GM19043 (cell line): ENCODE measurements at regions not wholly inside any gene's neighbourhood (a gene's known extent, or its start where the extent isn't known, plus 50 kb on each side); places are given as distances from the start of the nearest gene placed in this dataset.

Experiments used
- ATAC-seq: cut with Tn5 transposase; IDR thresholded peaks from one replicate; pipeline ENCODE4 v1.9.1; 2021; ENCODE audit warnings: low read depth; ENCODE audit not compliant: unreplicated experiment

DNA sequence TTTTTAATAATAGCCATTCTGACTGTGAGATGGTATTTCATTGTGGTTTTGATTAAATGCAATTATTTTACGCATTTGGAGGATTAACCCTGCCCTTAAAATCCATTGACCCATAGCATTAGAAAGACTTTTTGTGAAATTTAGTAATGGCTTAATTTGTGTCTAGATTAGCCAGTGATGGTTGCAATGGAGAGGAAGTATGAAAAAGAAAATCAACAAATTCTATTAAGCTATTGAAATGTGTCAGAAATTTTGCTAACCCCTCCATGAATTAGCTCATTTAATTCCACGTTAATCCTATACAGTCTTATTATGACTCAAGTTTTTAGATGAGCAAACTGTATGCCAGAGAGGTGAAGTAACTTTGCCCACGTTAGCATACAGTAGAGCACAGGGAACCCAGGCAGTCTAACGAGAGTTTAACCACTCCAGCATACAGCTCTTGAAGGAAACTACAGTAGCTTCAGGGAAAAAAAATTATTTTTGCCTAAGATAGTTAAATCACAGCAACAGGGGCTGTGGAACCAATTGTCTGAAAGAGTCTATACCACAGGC, 158.2 kb upstream of the PPP2R2B start:
- ATAC-seq, result no peak

DNA sequence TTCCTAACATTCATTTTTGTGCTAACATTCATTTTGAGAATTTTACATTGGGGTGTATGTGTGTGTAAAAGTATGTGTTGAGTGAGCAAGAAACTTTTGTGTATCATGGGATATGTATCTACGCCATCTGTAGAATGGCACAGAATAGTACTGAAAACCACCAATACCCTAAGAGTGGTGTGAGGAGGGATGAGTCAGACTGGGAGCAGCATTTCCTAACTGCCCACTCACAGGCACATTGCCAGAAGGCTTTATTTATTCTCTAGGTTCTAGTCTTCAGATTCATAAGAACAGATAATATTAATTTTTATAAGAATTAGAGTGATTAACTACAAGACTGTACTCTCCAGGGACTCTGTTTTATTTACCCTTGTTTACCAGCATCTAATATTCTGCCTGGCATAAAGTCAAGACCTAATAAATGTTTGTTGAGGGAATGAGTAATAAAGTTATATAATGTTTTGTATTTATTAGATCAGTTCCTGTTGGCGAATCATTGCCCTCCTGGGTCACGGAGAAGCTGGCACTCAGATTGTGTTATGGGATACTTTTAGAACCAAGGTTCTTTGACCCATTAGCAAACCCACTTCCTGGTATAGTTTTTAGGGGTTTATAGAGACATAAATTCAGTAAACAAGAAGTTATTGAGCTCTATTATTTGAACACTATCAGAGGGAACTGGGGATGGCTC, 159.1 kb upstream of the PPP2R2B start:
- no peak for ATAC-seq

DNA sequence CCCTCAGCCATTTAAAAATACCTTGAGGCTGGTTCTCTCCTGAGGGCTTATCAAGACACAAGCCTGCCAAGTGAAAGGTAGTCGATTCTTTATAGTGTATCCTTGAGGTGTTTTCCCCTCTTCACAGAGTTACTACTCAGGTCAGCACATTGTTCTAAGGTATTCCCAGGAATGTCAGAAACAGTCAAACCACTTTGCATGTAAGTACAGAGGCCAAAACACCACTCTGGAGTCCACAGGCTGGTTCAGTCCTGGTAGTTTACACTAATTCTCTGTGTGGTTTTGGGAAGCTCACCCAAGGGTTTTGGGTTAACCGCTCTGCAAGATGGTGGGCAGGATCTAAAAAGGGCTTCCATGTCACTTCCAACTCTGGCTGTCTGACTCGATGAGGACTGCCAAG, 162.3 kb upstream of the PPP2R2B start:
- ATAC-seq, result no peak

DNA sequence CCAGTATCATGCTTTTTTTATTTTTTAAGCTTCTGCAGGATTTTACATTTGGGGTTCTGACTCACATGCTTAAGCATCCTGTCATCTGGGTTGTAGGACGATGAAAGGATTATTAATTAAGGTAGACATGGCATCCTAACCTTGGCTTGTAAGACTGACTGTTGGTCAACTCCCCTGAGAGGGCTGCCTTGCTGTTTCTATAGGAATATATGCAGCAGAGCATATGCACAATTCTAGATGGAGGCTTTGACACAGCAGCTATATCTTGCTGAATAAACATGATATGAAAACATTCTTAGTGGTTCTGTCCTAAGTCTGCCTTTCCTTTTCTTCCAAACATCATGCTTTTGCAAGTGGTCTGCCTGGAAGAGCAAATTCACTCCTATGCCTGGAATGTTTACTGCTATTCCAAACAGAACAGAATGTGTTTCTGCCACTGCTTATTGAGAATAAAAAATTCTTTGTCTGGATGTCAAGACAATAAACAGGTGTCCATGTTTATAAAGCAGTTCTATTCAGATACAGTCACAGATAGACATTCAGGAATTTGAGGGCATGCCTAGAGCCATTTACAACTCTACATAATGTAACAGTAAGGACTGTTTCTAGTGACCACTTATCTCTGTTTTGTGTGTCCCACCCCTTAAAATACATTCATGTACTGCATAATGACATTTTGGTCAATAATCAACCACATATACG, 166.2 kb upstream of the PPP2R2B start:
- ATAC-seq, result no peak

DNA sequence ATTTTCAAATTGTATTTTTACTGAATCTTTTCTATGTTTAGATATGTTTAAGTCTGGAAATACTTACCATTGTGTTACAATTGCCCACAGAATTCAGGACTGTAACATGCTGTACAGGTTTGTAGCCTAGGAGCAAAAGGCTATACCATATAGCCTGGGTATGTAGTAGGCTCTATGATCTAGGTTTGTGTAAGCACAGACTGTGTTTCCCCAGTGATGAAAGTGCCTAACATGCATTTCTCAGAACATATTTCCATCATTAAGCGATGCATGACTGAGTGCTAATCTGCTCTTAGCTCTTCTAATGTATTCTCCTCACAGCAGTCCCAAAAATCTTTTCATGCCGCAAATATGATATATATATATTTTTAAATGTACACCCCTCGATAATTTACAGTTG, 166.7 kb upstream of the PPP2R2B start:
- no peak for ATAC-seq

DNA sequence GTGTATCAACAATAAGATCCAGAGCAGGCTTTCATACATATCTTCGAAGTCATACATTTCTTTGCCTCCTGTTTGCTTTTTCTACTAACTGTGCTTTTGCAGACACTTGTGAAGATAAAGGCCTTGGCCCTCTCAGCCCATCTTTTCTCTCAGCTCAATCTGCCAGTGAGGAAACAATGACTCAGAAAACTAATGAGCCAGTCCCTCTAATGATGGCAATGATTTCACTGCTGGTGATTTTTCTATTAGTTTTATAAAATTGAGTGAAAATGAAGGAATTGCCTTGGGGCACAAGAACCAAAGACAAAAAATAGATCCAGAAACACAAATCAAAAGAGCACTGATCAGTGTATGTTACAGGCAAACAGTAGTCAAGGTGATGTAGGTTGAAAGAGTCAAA, 167.7 kb upstream of the PPP2R2B start:
- no peak for ATAC-seq

DNA sequence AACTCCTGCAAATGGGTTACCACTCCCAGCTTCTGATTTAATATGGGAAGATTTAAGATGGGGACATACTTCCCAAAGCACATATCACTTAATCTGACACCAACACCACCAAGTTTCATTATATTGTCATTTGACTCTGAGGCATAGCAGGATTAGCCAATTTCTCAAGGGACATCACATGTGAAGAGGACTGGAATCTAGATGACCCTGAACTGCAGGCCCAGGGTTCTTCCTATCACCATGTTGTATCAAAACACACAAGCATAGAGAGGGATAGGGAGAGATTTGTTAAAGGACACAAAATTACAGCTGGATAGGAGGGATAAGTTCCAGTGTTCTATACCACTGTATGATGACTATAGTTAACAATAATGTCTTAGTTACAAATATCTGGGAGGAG, 168.3 kb upstream of the PPP2R2B start:
- ATAC-seq, result no peak

DNA sequence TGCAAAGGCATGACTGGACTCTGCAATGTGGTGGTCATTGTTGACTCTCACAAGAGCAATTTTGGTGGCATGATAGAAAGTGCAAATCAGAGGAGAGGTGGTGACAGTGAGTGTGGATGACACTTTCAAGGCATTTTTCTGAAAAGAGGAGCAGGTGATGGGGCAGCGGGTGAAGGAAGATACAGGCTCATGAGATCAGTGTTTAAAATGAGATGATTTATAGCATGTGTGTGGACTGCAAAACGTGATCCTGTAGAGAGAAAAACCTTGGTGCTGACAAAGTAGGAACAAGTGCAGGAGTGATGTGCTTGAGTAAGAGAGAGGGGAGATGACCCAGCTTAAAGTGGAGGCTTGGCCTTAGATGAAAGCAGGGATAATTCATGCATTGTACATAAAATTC, 171.2 kb upstream of the PPP2R2B start:
- ATAC-seq, result no peak

DNA sequence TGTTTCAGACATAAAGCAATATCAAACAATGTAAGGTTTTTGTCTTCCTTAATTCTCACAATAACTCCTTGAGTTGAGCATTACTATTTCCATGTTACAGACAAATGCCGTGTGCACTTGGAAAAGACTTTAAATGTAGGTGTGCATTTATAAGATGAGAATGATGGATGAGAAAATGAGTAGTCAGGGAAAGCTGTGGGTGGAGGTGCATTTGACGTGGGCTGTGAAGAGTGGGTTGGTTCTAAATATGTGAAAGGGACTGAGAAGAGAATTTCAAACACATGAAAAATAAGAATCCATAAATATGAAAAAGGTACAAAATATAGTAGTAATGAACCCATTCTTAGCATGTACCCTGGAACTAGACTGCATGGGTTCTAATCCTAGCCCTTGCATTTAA, 171.6 kb upstream of the PPP2R2B start:
- ATAC-seq, result no peak

DNA sequence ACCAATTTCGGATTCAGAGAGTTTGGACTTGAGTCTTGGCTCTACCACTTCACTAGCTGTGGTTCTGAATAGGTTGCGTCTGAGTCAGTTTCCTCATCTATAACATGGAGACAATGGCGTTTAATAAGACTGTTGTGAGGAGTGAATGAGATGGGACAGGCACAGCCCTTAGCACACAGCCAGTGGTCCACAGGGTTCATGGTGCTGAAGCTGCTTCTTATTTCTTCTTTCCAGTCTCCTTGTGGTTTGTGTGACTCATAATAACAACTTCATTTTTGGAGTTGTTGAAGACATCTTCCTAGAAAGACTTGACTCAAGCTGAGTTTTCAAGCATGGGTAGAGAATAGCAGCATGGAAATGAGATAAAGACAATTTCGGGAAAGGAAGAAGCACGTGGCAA, 172.6 kb upstream of the PPP2R2B start:
- ATAC-seq, result no peak

DNA sequence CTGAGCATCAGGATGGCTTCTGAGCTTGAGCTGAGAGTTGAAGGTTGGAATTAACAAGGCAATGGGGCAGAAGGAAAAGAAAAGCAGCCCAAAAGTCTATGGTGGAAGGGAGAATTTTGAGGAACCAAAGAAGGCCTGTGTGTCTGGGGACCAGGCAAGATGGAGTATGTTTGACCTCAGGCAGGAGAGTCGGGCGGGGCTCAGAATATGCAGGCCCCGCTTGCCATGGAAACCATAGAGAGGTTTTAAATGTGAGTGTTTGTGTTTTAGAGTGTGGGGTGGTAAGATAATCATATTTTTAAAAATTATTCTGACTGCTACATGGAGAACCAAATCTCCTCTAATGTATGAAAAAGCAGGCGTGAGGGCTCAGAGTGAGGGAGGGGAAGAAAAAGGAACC, 174.0 kb upstream of the PPP2R2B start:
- ATAC-seq, result no peak

DNA sequence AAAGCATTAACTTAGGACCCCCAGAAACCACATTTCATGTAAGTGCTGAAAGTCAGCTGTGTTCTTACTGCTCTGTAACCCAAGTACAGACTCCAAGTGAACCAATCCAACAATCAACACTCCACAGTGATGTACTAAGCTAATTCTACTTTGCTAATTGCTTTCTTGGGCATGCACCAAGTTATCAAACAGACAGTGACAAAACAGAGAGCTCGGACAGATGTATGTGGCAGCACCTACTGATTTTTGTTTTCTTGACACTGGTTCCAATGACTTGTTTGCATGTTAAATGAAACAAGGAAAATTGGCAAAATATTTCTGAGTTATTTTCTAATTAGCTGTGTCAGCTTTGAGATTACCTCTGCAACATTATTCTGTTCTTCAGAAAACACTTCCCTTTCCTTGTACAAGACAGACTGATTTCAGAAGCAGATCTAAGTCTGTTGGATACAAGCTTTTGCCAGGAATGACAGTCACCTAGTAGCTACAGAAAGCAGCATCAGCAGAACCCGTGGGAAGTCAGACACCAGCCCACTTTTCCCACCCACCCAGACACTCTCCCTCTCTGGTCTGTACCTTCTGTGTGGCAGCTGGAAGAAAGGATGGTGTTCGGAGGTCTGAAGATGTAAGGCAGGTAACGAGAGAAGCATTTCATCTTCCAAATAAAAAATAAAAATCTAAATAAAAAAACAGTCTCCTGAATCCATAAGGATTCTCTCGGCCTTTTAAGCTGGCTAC, 176.7 kb upstream of the PPP2R2B start:
- ATAC-seq, result no peak

DNA sequence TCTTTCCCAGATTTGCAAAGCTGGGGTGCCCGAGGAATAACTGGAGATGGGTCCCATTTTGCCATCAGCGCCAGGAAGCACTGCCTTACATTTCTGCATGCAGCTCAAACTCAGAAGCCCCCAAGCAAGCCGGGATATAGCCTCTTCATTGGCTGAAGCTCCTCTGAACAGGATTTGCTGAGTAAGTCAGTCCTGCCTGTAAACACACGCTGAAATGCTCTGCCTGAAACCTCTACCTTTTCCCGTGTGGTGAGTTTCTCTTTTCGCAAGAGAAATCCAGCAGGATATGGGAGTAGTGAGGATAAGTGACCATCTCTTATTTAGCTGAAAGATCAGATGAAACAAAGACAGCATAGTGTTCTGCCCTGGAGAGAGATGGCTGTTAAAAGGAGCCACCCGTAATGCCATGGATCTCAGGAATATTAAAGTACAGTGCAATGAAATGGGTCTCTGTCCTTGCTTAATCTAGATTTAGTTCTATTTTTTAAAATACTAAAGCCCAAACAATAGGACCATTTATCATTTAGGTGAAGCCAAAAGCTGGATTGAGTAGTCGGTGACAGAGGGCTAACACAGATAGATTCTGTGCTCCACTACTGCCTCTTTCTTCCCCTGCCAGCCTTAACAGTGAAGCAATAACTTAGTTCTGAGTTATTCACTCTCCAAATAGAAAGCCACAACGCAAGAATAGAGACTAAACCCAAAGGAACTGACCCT, 177.5 kb upstream of the PPP2R2B start:
- no peak for ATAC-seq

DNA sequence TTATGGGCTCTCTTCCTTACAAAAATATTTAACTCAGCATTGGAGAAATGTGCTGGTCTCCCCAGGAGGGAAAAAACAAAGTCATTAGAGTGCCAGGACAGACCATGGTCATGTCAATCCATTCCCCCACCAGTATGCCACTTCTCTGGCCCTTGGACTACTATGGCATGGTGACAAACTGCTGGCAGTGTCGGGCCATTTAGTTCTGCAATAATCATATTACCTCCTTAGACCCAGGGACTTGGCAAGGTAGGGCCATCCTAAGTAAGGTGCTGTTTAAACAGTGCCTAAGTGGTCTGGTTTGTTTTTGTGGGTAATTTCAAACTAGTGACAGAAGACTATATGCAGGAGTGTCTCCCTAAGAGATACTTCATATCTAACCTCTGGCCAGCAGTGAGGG, 177.8 kb upstream of the STK32A start:
- ATAC-seq, result no peak

DNA sequence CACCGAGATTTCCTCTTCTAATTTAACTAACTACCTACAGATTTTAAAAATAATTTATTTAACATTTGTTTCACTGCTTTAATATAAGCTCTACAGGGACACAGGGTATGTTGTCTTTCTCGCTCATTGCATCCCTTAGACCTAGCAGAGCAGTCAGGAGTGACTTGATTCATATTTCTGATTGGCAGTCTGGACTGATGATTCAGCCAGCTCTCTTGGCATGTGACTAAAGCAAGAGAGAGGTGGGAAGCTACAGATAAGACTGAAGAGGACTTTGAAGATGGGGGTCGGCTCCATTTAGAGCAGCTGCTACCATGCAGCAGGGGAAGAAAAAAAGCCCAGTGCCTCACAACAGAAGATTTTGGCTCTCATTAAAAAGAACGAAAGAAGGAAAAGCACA, 173.4 kb upstream of the STK32A start:
- no peak for ATAC-seq

DNA sequence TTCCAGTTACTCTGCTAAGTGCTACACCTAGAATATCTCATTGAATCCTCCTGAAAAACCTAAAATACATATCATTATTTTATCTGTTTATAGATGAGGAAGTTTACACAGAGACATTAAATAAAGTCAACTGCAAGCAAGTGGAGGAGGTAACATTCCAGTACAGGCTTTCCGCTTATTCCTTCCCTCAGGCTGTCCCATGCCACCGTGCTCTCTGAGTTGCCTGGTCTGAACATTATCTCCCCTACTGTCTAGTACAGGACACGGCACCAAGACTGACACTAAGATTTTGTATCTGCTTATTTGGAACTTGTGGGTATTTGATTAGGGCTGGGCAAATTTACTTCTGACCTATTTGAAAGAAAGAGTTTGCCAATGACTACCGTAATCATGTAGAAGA, 172.4 kb upstream of the STK32A start:
- ATAC-seq, result no peak

DNA sequence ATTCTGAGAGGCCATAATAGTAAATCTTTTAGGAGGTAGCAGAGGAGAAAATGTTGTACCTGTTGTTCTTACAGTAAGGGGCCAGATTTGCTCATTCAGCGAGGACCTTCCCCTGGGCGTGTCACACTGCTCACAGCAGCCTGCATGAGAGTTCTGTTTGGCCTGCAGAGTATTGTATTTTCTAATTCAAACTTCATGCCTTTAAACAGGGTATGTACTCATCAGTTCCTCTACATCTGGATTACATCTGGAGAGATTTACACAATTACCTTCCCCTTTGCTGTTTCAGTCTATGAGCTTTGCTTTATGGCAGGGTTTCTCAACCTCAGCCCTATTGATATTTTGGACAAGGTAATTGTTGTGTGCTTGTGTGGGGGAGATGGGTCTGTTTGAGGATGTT, 170.9 kb upstream of the STK32A start:
- no peak for ATAC-seq

DNA sequence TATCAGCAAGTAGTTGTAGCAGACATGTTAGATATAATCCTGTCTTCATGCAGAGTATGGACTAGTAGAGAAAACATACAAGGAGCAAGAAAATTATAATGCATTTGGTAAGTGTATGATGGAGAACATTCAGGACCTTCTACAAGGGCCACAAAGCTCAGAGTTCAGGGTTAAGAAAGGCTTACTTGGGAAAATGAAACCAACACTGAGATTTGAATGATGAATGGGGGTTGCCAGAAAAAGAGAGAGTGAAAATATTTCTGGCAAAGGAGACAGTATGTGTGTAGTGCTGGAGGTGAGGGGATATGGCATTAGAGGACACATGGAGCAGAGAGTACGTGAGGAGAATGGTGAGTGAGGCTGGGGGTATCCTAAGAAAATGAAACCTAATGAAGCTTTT, 169.8 kb upstream of the STK32A start:
- ATAC-seq, result peak; percentile 71

DNA sequence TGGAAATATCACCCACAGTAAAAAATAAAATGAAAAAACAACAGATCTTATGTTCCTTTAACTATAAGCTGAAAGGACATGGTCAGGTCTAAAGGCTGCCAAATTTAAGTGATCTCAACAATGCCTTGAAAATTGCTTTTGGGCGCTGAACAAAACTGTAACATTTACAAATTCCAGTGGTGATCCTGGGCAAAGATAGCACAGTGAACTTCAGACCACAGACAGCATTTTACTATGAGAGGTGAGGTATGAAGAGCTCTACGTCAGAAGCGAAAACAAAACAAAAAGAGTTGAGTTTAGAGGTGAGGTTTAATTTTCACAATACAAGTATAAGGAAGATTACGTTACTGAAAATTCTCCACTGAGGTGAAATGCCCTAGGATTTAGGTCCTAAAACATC, 165.8 kb upstream of the STK32A start:
- no peak for ATAC-seq

DNA sequence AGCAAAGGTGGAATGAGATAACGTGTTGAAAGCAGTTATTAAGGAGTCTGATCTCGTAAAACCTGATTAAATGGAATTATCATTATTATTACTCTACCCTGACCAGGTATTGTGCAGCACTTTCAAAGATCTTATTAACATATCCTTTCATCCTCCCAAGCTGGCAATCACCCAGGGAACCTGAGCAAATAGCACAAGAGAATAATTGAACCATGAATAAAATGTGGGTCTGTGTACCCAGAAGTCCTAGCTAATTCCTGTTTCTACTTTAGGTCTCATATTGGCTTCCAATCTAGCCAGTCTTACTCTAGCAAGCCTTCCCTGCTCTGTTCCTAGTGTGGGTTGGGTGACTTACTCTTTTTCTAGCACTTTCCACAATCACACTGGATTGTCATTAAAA, 162.2 kb upstream of the STK32A start:
- ATAC-seq, result no peak

DNA sequence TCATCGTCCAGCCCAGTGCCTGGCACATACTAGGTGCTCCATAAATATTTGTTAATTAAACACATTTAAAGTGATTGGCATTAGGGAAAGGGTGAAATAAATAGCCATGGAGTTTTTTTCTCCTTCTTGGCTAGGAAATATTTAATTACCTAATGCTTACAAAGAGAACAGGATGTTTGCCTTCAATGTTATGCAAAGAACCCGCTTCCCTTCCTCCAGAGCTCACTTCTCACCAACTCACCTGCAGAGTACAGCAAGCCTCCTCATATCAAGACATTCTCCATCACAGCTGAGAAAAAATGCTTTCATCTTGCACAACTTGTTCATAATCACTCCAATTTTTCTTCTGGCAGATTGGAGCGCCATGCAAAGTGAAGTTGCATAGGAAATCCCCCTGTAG, 161.7 kb upstream of the STK32A start:
- no peak for ATAC-seq
